Hindlimb muscle (tissue), 1 donor: ENCODE measurements at regions not wholly inside any gene's neighbourhood (a gene's known extent, or its start where the extent isn't known, plus 50 kb on each side); places are given as distances from the start of the nearest gene placed in this dataset.

Experiments used
- DNase-seq: peaks from one replicate; pipeline ENCODE4 v3.0.0-alpha.2; 2013

- DNase-seq = no peak
Measured at GRCh38 chr11:130749216-130749615, 167.1 kb downstream of the SNX19 start.

- no peak for DNase-seq
Measured at GRCh38 chr11:130760515-130761125, 155.7 kb downstream of the SNX19 start.

- no peak for DNase-seq
Measured at GRCh38 chr11:130761560-130762220, 154.6 kb downstream of the SNX19 start.

- no peak for DNase-seq
Measured at GRCh38 chr11:130762638-130763037, 153.6 kb downstream of the SNX19 start.

- no peak for DNase-seq
Measured at GRCh38 chr11:130763087-130763980, 152.9 kb downstream of the SNX19 start.

GRCh38 chr11:130765406-130765805 lies 150.9 kb downstream of the SNX19 start:
- DNase-seq = no peak

GRCh38 chr11:130765951-130766649 lies 150.2 kb downstream of the SNX19 start:
- DNase-seq = no peak

- no peak for DNase-seq
Measured at GRCh38 chr11:130766650-130767565, 149.4 kb downstream of the SNX19 start.

GRCh38 chr11:130769782-130770535 lies 146.3 kb downstream of the SNX19 start:
- no peak for DNase-seq

- no peak for DNase-seq
Measured at GRCh38 chr11:130771708-130772107, 144.6 kb downstream of the SNX19 start.

GRCh38 chr11:130772266-130773227 lies 143.7 kb downstream of the SNX19 start:
- no peak for DNase-seq

GRCh38 chr11:130773244-130773820 lies 142.9 kb downstream of the SNX19 start:
- DNase-seq = no peak

GRCh38 chr11:130774703-130775102 lies 141.6 kb downstream of the SNX19 start:
- DNase-seq = no peak

- no peak for DNase-seq
Measured at GRCh38 chr11:130775306-130776060, 140.8 kb downstream of the SNX19 start.

GRCh38 chr11:130776061-130776419 lies 140.2 kb downstream of the SNX19 start:
- no peak for DNase-seq

- DNase-seq = no peak
Measured at GRCh38 chr11:130778026-130778425, 138.3 kb downstream of the SNX19 start.

GRCh38 chr11:130778705-130779104 lies 137.6 kb downstream of the SNX19 start:
- no peak for DNase-seq

- DNase-seq = no peak
Measured at GRCh38 chr11:130779267-130779666, 137.0 kb downstream of the SNX19 start.

GRCh38 chr11:130779943-130780342 lies 136.3 kb downstream of the SNX19 start:
- DNase-seq = no peak
